GM21367 (cell line): ENCODE measurements at regions not wholly inside any gene's neighbourhood (a gene's known extent, or its start where the extent isn't known, plus 50 kb on each side); places are given as distances from the start of the nearest gene placed in this dataset.

Experiments
- ATAC-seq: cut with Tn5 transposase; IDR thresholded peaks from one replicate; pipeline ENCODE4 v1.9.1; 2021; ENCODE audit not compliant: unreplicated experiment

GRCh38 chrX:4932790-4933189 lies 1219.3 kb upstream of the PRKX start:
- ATAC-seq = no peak

- ATAC-seq = no peak
Observed at GRCh38 chrX:4930426-4930825, 1217.0 kb upstream of the PRKX start.

- ATAC-seq = no peak
Observed at GRCh38 chrX:4925911-4926310, 1212.5 kb upstream of the PRKX start.

DNA sequence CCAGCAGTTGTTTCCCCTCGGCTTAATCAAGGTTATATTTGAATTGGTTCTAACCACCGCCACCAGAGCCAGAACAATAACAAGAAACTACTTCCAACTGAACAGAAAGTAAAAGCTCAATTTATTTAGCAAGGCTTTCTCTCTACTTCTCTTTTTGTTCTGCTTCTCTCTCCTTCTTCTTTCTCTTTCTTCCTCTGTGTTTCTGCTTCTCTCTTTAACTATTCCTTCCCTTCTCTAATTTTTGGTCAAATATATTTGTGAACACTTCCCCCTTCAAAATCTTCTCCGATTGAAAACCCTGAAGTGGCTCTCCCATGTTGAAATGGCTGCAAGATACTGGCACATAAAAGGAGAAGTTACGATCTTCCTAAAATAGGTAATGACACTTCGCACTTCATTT lies 1195.9 kb upstream of the PRKX start:
- ATAC-seq = peak; percentile 85

GRCh38 chrX:4905576-4905975 lies 1192.1 kb upstream of the PRKX start:
- no peak for ATAC-seq

DNA sequence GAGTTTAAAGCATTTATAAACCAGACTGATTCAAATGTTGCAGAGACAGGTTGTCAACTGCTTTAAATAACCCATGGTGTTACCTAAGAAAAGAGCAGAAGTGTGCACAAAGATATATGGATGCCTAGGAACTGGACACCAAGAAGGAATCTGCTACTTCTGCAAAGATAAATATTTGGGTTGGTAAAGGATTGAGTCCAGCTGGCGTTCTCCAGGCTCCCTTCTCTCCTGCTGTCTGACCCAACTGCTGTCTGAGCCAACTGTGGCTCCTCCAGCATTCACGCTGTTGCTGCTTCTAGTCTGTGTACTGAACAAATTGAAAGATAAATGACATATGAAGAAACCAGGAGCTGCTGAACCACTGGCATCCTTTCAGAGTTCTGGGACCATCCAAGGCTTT lies 1167.8 kb upstream of the PRKX start:
- no peak for ATAC-seq

DNA sequence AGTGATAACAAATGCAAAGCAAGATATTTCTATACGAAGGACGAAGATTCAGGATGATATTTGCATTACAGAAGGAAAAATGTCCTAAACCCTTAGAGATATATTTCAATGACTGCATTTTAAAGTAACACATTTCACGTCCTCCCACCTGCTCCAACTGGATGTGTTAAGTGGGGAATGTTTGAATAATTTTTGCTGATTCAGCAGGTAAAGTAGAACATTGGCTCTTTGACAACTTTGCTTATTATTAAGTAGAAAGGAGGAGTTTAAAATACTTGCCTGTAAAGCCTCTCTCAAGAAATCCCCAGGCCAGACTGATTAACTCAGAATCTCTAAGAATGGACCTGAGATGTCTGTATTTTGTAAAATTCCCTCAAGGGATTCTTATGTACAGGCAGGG lies 1165.2 kb upstream of the PRKX start:
- no peak for ATAC-seq

- ATAC-seq = no peak
Observed at GRCh38 chrX:4876268-4876667, 1162.8 kb upstream of the PRKX start.

GRCh38 chrX:4851534-4851933 lies 1138.1 kb upstream of the PRKX start:
- ATAC-seq = no peak

GRCh38 chrX:4850312-4850711 lies 1136.9 kb upstream of the PRKX start:
- ATAC-seq = no peak

DNA sequence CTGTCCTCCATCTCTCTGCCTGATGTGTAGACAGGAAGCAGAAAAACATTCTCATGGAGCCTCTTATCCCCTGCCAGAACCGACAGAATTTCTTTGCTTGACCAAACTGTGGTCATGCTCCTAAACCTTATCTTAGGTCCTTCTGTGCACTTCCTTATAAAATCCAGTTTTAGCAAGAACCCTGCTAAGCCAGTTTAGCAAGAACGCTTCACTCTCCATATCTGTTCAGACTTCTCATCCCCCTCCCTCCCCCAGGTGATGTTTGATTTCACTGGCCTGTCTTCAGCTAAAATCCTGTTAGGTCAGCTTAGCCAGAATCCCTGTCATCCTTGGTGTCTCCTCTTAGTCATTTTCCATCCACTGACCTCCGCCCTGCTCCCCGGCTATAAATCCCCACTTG lies 1130.9 kb upstream of the PRKX start:
- no peak for ATAC-seq

- ATAC-seq = no peak
Observed at GRCh38 chrX:4841216-4841745, 1127.8 kb upstream of the PRKX start.

GRCh38 chrX:4831574-4831973 lies 1118.1 kb upstream of the PRKX start:
- ATAC-seq = no peak

GRCh38 chrX:4830880-4831557 lies 1117.6 kb upstream of the PRKX start:
- ATAC-seq = no peak

- no peak for ATAC-seq
Observed at GRCh38 chrX:4825550-4825949, 1112.1 kb upstream of the PRKX start.

GRCh38 chrX:4809571-4809970 lies 1096.1 kb upstream of the PRKX start:
- ATAC-seq = no peak

- no peak for ATAC-seq
Observed at GRCh38 chrX:4805502-4805901, 1092.1 kb upstream of the PRKX start.

DNA sequence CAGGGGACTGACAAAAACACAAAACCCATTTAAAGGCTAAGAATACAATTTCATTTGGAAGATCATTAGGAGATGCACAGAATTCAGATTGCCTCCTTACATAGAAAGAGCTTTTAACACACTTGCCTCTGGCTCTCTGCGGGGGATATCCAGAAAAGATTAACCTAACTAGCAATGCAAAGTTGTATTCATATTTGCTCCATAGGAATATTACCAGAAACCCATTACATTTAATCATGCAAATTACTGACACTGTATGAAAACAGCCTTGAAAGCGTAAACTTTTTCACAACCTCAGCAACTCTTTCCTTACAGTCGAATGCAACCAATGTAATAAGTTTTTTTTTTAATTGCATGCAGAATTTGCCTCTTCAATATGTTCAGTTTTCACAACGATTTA lies 1087.3 kb upstream of the PRKX start:
- no peak for ATAC-seq

DNA sequence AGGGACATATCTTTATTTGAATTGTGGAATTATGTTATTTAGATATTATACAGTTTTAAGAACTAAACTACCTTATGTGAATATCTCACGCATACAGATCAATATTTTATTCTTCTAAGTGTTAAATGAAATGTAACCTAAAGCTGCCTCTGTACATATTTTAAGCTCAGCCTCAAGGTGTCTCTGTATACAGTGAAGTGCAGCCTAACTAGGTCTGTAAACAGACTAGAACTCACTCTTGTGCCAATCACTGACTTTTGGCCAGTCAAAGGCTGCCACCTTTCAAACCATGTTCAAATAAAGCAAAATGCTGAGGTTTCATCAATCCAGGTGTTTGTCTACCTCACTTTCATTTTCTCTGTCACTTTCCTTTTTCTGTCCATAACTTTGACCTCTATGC lies 1074.5 kb upstream of the PRKX start:
- ATAC-seq = no peak

GRCh38 chrX:4764888-4765287 lies 1051.4 kb upstream of the PRKX start:
- no peak for ATAC-seq

DNA sequence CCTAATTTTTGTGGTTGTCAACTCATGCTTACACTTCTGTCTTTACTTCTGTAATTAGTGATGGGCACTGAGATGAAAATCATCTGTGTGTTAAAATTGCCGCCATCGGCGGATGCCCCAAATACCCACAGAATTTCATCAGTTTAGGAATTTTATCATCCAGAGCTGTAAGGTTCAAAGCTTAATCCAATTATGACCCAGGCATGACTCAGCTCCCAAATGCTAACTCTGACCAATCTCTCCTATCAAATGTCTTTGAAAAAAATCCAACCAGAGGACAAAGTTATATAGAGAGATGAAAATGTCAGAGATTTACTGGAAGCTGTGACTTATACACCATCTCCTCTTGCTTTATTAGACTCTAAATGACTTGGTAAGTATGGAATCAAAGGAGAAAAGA lies 1048.7 kb upstream of the PRKX start:
- no peak for ATAC-seq

DNA sequence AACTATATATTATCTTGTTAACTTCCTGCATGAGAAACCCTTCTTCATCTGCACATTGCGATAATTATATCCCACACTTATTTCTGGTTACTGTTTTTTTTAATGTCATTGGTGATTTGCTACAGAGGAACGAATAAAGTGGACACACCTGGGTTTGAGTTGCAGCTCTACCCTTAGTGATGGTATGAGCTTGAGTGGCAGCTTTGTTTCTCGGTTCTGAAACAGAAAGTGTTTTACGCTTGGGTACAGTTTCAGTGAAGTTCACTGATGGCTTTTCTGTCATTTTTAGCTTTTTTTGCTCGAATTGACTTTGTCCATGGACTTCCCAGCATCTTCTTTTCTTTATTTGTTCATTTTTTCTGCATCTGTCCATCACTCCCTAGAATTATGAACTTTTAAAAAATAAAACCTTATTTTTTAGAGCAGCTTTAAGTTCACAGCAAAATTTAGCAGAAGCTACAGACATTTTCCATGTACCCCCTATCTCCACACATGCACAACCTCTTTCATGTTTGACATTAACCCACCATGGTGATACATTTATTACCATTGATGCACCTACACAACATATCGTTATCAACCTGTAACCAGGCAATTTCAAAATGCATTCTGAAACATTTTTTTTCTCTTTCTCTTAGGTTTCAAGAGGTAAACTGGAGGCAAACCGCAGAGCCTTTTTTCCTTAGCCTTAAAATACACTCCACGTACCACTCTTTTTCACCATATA lies 1041.6 kb upstream of the PRKX start:
- peak; percentile 97 for ATAC-seq

- ATAC-seq = no peak
Observed at GRCh38 chrX:4741024-4741423, 1027.6 kb upstream of the PRKX start.
